K562 (cell line): ENCODE measurements at regions not wholly inside any gene's neighbourhood (a gene's known extent, or its start where the extent isn't known, plus 50 kb on each side); places are given as distances from the start of the nearest gene placed in this dataset.

Source experiments
- ATAC-seq: fragments of 200-7000 bp; cut with Tn5 transposase; 3 replicates; pipeline ENCODE4 v1.9.1; 2020; ENCODE audit warnings: moderate library complexity
- BruUV-seq: library from RNA; stranded (reverse); fragments of 400-500 nt; replicated peaks from 2 replicates; lab custom pipeline; 2021; lab: Mats Ljungman, UMichigan
- CTCF ChIA-PET: fragments of 300-600 bp; formaldehyde crosslinking; extraction: SDS; loops from one replicate; lab custom pipeline; 2021; ENCODE audit warnings: low intra/inter-chr PET ratio; lab: Yijun Ruan, JAX
- POLR2A ChIA-PET: fragments of 300-600, 350-650 bp; sonication (Branson Sonifier 250); formaldehyde crosslinking; extraction: SDS; loops from one replicate; lab custom pipeline; 2021; ENCODE audit warnings: antibody characterized with exemption, inconsistent platforms; lab: Yijun Ruan, JAX
- DNase-seq, 4 experiments: peaks; one replicate each; pipeline versions ENCODE4 v3.0.0 to v3.0.0-alpha.2; 2011 to 2018; ENCODE audit warnings: low spot score in 3 of 4, mixed read lengths in 3 of 4; ENCODE audit errors: extremely low read depth in 1 of 4
- FAIRE-seq: peaks from 2 replicates; lab custom pipeline; 2011; peaks lifted over from hg19 to GRCh38; lab: Jason Lieb, UNC
- H2AFZ ChIP-seq: 2 replicates; pipeline ENCODE4 v1.6.0; 2011; ENCODE audit warnings: low read depth, low read length, control low read depth, inconsistent platforms
- H3K27ac ChIP-seq: fragments of 200-600 bp; 3 replicates; pipeline ENCODE4 v1.8.0; 2011; ENCODE audit warnings: low read depth, mild to moderate bottlenecking, control low read depth, inconsistent platforms, low read length, moderate library complexity, mixed read lengths; ENCODE audit errors: extremely low read depth
- H3K27me3 ChIP-seq, 2 experiments: fragments of 300-600 bp in 1 of 2; 2 replicates in 1 of 2; 3 replicates in 1 of 2; pipeline versions ENCODE4 v1.6.0 to v1.8.0; 2011; ENCODE audit warnings: inconsistent platforms in 2 of 2, low read length in 2 of 2, mild to moderate bottlenecking in 1 of 2, mixed read lengths in 1 of 2, moderate library complexity in 1 of 2; ENCODE audit not compliant: control insufficient read depth in 2 of 2, insufficient read depth in 2 of 2
- H3K36me3 ChIP-seq: fragments of 300-600 bp; 3 replicates; pipeline ENCODE4 v1.8.0; 2011; ENCODE audit warnings: mild to moderate bottlenecking, low read length, inconsistent platforms; ENCODE audit not compliant: control insufficient read depth, insufficient read depth
- H3K4me1 ChIP-seq, 2 experiments: fragments of 200-600 bp in 1 of 2; replicated peaks in 1 of 2; 2 replicates in 1 of 2; 3 replicates in 1 of 2; pipeline versions ENCODE4 v1.5.1 to v1.8.0; 2011; ENCODE audit warnings: inconsistent platforms in 2 of 2, low read length in 2 of 2, mild to moderate bottlenecking in 1 of 2, mixed read lengths in 1 of 2, moderate library complexity in 1 of 2; ENCODE audit not compliant: control insufficient read depth in 2 of 2, insufficient read depth in 2 of 2
- H3K4me2 ChIP-seq: 2 replicates; pipeline ENCODE4 v1.6.1; 2011; ENCODE audit warnings: low read length, control low read depth, inconsistent platforms, mixed read lengths; ENCODE audit not compliant: insufficient read depth
- H3K4me3 ChIP-seq: fragments of 200-600 bp; sonication (generic), shearing (Covaris generic); 2 replicates; pipeline ENCODE4 v1.5.1; 2016; ENCODE audit warnings: control low read depth, inconsistent platforms
- H3K79me2 ChIP-seq: fragments of 200-600 bp; 3 replicates; pipeline ENCODE4 v1.8.0; 2011; ENCODE audit warnings: low read length, inconsistent platforms; ENCODE audit not compliant: control insufficient read depth, insufficient read depth
- H3K9ac ChIP-seq, 2 experiments: 2 replicates each; pipeline versions ENCODE4 v1.6.0 to v1.6.1; 2011; ENCODE audit warnings: low read depth in 2 of 2, low read length in 2 of 2, control low read depth in 1 of 2, inconsistent platforms in 1 of 2, mild to moderate bottlenecking in 1 of 2, mixed read lengths in 1 of 2; ENCODE audit not compliant: insufficient read depth in 1 of 2
- H3K9me1 ChIP-seq: one replicate; pipeline ENCODE4 v1.6.0; 2011; ENCODE audit warnings: inconsistent platforms, mild to moderate bottlenecking, low read length, moderate library complexity; ENCODE audit not compliant: control insufficient read depth, insufficient read depth
- H3K9me3 ChIP-seq: replicated peaks from 2 replicates; pipeline ENCODE4 v1.5.1; 2011; ENCODE audit warnings: low read depth, low read length, inconsistent platforms; ENCODE audit not compliant: control insufficient read depth, insufficient read depth
- H4K20me1 ChIP-seq: replicated peaks from 2 replicates; pipeline ENCODE4 v1.6.1; 2011; ENCODE audit warnings: low read length, inconsistent platforms, mixed read lengths; ENCODE audit not compliant: control insufficient read depth, insufficient read depth
- BRD4 ChIP-seq: fragments of 200-600 bp; sonication (generic); IDR thresholded peaks from 2 replicates; pipeline ENCODE4 v1.6.1; 2017; ENCODE audit warnings: inconsistent platforms
- CBFB ChIP-seq: sonication (generic); formaldehyde crosslinking; IDR thresholded peaks from 2 replicates; pipeline ENCODE4 v1.4.0; 2020; ENCODE audit warnings: mild to moderate bottlenecking, missing genetic modification reagents
- GABPB1 ChIP-seq: sonication (generic); formaldehyde crosslinking; IDR thresholded peaks from 2 replicates; pipeline ENCODE4 v1.8.0; 2022; ENCODE audit warnings: mild to moderate bottlenecking, missing genetic modification reagents
- IFI16 ChIP-seq: fragments of 250-450 bp; sonication (Bioruptor Pico); IDR thresholded peaks from 2 replicates; pipeline ENCODE4 v2.1.2; 2022; ENCODE audit warnings: mild to moderate bottlenecking, inconsistent platforms
- RBM15 ChIP-seq: fragments of 200-400 bp; formaldehyde crosslinking; IDR thresholded peaks from 2 replicates; pipeline ENCODE4 v1.6.1; 2018; ENCODE audit warnings: mild to moderate bottlenecking, low read length, moderate library complexity; ENCODE audit not compliant: insufficient read depth
- XRCC3 ChIP-seq: fragments of 450-650 bp; IDR thresholded peaks from 2 replicates; pipeline ENCODE4 v1.6.1; 2017; ENCODE audit warnings: mild to moderate bottlenecking, moderate library complexity
- ZNF217 ChIP-seq: sonication (generic); formaldehyde crosslinking; IDR thresholded peaks from 2 replicates; pipeline ENCODE4 v1.8.0; 2022; ENCODE audit warnings: mild to moderate bottlenecking, missing genetic modification reagents
- ZNF707 ChIP-seq: fragments of 250-450 bp; sonication (Bioruptor Pico); conservative IDR thresholded peaks from 2 replicates; pipeline ENCODE4 v1.8.0; 2022; ENCODE audit warnings: inconsistent platforms, mild to moderate bottlenecking, moderate library complexity
- WGBS: fragments of 100-300 bp; shearing (Covaris generic); methylation state at CpG from one replicate; pipeline ENCODE4 v1.1.6; 2016; ENCODE audit warnings: low coverage, mixed read lengths; ENCODE audit not compliant: insufficient coverage; ENCODE audit errors: missing lambda C conversion rate; 5-methylcytosine and 5-hydroxymethylcytosine counted together
- in situ Hi-C: fragments of 300-500 bp; cut with MboI; formaldehyde crosslinking; loops from 4 replicates; pipeline ENCODE4 v1.15.0; 2018; ENCODE audit warnings: inconsistent platforms, mixed read lengths
- intact Hi-C: fragments of 100-400 bp; cut with micrococcal nuclease; formaldehyde crosslinking; loops from 2 replicates; pipeline ENCODE4 v1.14.2; 2022
- TF ChIP-seq, protein P1 (sequence below): sonication (generic); formaldehyde crosslinking; IDR thresholded peaks from 2 replicates; pipeline ENCODE4 v1.8.1; 2023; ENCODE audit warnings: mild to moderate bottlenecking, missing genetic modification reagents
- TF ChIP-seq, protein P2 (sequence below): fragments of 450-650 bp; IDR thresholded peaks from 2 replicates; pipeline ENCODE4 v1.6.1; 2017; ENCODE audit warnings: antibody characterized with exemption, mild to moderate bottlenecking

DNA sequence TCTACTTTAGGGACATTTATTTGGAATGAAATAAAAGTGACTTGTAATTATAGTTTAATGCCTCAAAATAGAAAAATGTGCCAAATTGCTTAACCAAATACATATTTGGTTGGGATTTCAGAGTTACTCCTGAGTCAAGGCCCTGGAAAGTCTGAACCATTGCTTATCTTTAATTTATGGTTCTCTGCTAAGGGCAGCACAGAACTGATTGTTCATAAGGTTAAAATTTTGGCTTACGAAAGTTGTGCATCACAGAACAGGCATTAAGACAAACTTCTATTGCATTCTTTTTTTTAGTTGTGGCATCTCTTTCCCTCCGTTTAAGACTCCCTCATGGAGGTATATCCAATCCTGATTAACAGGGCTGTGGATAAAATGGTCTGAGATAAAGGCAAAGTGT is 92.2 kb upstream of the TENT5A start:
- no TSS peak for BruUV-seq
- 3% methylated on average over 2 of the region's 2 CpGs for WGBS

DNA sequence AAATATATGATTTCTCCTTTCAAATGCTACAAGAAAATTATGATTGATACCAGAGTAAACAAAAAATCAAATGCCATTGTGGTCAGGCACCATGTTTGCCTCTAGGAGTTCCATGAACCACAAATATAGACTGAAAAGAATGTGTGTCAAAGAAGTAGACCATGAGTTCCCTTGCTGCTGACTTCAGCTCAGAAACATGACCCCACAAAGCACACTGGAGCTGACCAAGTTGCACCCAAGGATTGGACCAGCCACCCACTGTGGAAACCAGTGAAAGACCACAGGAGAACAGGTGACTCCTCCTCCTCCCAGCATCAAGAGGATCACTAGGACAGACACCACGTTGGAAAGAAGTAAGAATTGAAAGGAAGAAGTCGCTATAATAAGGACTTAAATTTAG is 90.8 kb upstream of the TENT5A start:
- H2AFZ ChIP-seq: no peak overlapping the region
- ATAC-seq (no peak), FAIRE-seq (no peak), DNase-seq (no peak)
- TF ChIP-seq GABPB1: no peak
- no peak for TF ChIP-seq ZNF707 (CRISPR knock-in tag)
- TF ChIP-seq XRCC3: no peak
- TF ChIP-seq ZNF217 (CRISPR knock-in tag): no peak
- TF ChIP-seq IFI16: no peak
- TF ChIP-seq, protein P1, sequence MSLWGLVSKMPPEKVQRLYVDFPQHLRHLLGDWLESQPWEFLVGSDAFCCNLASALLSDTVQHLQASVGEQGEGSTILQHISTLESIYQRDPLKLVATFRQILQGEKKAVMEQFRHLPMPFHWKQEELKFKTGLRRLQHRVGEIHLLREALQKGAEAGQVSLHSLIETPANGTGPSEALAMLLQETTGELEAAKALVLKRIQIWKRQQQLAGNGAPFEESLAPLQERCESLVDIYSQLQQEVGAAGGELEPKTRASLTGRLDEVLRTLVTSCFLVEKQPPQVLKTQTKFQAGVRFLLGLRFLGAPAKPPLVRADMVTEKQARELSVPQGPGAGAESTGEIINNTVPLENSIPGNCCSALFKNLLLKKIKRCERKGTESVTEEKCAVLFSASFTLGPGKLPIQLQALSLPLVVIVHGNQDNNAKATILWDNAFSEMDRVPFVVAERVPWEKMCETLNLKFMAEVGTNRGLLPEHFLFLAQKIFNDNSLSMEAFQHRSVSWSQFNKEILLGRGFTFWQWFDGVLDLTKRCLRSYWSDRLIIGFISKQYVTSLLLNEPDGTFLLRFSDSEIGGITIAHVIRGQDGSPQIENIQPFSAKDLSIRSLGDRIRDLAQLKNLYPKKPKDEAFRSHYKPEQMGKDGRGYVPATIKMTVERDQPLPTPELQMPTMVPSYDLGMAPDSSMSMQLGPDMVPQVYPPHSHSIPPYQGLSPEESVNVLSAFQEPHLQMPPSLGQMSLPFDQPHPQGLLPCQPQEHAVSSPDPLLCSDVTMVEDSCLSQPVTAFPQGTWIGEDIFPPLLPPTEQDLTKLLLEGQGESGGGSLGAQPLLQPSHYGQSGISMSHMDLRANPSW (CRISPR knock-in tag): no peak
- TF ChIP-seq RBM15: no peak
- TF ChIP-seq, protein P2, sequence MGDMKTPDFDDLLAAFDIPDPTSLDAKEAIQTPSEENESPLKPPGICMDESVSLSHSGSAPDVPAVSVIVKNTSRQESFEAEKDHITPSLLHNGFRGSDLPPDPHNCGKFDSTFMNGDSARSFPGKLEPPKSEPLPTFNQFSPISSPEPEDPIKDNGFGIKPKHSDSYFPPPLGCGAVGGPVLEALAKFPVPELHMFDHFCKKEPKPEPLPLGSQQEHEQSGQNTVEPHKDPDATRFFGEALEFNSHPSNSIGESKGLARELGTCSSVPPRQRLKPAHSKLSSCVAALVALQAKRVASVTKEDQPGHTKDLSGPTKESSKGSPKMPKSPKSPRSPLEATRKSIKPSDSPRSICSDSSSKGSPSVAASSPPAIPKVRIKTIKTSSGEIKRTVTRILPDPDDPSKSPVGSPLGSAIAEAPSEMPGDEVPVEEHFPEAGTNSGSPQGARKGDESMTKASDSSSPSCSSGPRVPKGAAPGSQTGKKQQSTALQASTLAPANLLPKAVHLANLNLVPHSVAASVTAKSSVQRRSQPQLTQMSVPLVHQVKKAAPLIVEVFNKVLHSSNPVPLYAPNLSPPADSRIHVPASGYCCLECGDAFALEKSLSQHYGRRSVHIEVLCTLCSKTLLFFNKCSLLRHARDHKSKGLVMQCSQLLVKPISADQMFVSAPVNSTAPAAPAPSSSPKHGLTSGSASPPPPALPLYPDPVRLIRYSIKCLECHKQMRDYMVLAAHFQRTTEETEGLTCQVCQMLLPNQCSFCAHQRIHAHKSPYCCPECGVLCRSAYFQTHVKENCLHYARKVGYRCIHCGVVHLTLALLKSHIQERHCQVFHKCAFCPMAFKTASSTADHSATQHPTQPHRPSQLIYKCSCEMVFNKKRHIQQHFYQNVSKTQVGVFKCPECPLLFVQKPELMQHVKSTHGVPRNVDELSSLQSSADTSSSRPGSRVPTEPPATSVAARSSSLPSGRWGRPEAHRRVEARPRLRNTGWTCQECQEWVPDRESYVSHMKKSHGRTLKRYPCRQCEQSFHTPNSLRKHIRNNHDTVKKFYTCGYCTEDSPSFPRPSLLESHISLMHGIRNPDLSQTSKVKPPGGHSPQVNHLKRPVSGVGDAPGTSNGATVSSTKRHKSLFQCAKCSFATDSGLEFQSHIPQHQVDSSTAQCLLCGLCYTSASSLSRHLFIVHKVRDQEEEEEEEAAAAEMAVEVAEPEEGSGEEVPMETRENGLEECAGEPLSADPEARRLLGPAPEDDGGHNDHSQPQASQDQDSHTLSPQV: no peak
- H3K4me3 ChIP-seq: no peak overlapping the region
- no peaks in the 10 kb centered on the region for H4K20me1 ChIP-seq
- H3K27me3 ChIP-seq: no peaks in the 10 kb centered on the region
- ChIA-PET CTCF (no interaction called here), POLR2A (no interaction called here)
- no peak overlapping the region for H3K27ac ChIP-seq
- no peaks in the 10 kb centered on the region for H3K36me3 ChIP-seq
- in situ Hi-C loops: no loop called here
- no TSS peak for BruUV-seq
- intact Hi-C loops: no loop called here
- H3K9me3 ChIP-seq: no peaks in the 10 kb centered on the region
- H3K9me1 ChIP-seq: no peaks in the 10 kb centered on the region
- no peaks in the 10 kb centered on the region for H3K4me1 ChIP-seq
- no peaks in the 10 kb centered on the region for H3K79me2 ChIP-seq
- 0% methylated on average over 2 of the region's 2 CpGs for WGBS
- no peak overlapping the region for H3K9ac ChIP-seq
- no peak overlapping the region for H3K4me2 ChIP-seq

More for the DNA sequence above, 92.2 kb upstream of the TENT5A start:
- H3K27ac ChIP-seq: no peak overlapping the region
- no peaks in the 10 kb centered on the region for H3K9me1 ChIP-seq
- ChIA-PET POLR2A (no interaction called here), CTCF (no interaction called here)
- no peaks in the 10 kb centered on the region for H3K36me3 ChIP-seq
- DNase-seq (no peak), ATAC-seq (no peak), FAIRE-seq (no peak)
- no peak overlapping the region for H3K4me2 ChIP-seq
- H3K79me2 ChIP-seq: no peaks in the 10 kb centered on the region
- intact Hi-C loops (no loop called here), in situ Hi-C loops (no loop called here)
- TF ChIP-seq CBFB (CRISPR knock-in tag): no peak
- no peak for TF ChIP-seq BRD4
- H3K9me3 ChIP-seq: no peaks in the 10 kb centered on the region
- no peaks in the 10 kb centered on the region for H3K27me3 ChIP-seq
- no peak overlapping the region for H2AFZ ChIP-seq
- no peaks in the 10 kb centered on the region for H3K4me1 ChIP-seq
- no peaks in the 10 kb centered on the region for H4K20me1 ChIP-seq
- no peak overlapping the region for H3K4me3 ChIP-seq
- H3K9ac ChIP-seq: no peak overlapping the region
